ENCODE measurements at regions not wholly inside any gene's neighbourhood (a gene's known extent, or its start where the extent isn't known, plus 50 kb on each side); places are given as distances from the start of the nearest gene placed in this dataset.

DNA sequence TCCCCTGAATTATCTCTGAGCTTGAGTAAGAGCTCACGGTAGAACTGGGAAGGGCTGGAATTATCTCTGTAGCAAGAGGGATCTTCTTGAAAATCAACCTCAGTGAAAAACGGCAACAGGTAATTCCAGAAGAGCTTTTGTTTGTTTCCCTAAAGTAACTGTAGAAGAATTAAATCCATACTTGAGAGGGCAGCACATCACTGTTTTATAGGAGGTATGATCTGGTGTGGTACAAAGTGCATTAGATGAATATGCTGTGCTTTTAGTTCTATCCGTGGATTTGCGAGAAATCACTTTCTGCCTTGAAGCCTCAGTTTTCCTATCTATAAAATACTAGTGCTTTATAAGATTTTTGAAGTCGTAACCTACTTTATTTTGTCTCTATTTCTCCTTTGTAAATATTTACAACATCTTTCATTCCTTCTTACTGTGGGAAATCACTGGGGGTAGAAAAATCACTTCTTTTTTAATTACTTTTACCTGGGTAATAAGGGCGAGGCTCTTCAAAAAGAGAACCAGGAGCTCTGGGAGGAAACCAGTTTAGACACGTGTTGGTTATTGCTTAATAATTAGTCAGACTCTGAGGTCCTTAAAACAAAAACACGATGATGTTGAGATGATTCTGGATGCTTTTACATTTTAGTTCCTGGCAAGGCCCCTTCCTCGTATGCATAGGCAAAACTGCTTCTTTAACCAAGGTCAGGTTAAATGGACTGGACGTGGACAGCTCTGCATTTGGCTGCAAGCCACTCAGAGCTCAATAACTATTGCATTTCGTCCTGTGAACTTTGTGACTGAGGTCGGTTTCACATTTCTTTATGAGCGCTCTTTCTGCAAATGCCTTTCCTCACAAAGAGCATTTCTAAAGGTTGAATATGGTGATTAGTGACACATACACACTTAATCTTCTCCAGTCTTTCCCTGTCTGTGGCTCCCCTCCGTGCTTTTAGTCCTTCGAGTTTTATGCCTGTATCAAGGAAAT lies 376.1 kb downstream of the BRINP1 start:
- ATAC-seq = no peak
- no peak for TF ChIP-seq OSR1 (CRISPR knock-in tag; IDR thresholded peaks at IDR 0.05)
- TF ChIP-seq TCF4 (CRISPR knock-in tag; IDR thresholded peaks at IDR 0.05; ENCODE audit: borderline replicate concordance) = no peak
- TF ChIP-seq, protein P1, sequence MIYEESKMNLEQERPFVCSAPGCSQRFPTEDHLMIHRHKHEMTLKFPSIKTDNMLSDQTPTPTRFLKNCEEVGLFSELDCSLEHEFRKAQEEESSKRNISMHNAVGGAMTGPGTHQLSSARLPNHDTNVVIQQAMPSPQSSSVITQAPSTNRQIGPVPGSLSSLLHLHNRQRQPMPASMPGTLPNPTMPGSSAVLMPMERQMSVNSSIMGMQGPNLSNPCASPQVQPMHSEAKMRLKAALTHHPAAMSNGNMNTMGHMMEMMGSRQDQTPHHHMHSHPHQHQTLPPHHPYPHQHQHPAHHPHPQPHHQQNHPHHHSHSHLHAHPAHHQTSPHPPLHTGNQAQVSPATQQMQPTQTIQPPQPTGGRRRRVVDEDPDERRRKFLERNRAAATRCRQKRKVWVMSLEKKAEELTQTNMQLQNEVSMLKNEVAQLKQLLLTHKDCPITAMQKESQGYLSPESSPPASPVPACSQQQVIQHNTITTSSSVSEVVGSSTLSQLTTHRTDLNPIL (CRISPR knock-in tag; IDR thresholded peaks at IDR 0.05; ENCODE audit: low read depth) = no peak

DNA sequence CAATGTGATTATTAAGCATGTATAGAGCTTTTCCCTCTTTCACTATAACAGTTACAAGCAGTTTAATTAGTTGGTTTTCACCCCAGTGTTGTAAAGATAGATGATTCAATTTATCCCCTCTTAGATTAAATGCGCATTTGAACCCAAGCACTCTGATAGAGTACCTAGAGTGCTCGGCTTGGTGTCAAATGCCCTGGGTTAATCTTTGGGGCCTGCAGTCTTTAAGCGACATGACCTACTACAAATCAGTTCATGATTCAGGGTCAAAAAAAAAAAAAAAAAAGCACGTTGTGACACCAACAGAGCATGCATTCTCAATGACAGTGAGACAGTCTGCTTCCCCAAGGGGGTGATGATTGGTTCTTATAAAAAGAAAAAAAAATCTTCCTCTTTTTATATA lies 375.3 kb downstream of the BRINP1 start:
- no peak for ATAC-seq
- TF ChIP-seq ZFP30 (CRISPR knock-in tag; IDR thresholded peaks at IDR 0.05) (no peak), ARNTL (CRISPR knock-in tag; IDR thresholded peaks at IDR 0.05; ENCODE audit: borderline replicate concordance, low read depth) (no peak), PPARA (CRISPR knock-in tag; IDR thresholded peaks at IDR 0.05; ENCODE audit: borderline replicate concordance) (no peak), CSDC2 (CRISPR knock-in tag; IDR thresholded peaks at IDR 0.05) (no peak), ESRRG (CRISPR knock-in tag; IDR thresholded peaks at IDR 0.05) (no peak), TOX (CRISPR knock-in tag; IDR thresholded peaks at IDR 0.05; ENCODE audit: borderline replicate concordance) (no peak), BACH2 (CRISPR knock-in tag; IDR thresholded peaks at IDR 0.05; ENCODE audit: borderline replicate concordance) (no peak)
- TF ChIP-seq, protein P2, sequence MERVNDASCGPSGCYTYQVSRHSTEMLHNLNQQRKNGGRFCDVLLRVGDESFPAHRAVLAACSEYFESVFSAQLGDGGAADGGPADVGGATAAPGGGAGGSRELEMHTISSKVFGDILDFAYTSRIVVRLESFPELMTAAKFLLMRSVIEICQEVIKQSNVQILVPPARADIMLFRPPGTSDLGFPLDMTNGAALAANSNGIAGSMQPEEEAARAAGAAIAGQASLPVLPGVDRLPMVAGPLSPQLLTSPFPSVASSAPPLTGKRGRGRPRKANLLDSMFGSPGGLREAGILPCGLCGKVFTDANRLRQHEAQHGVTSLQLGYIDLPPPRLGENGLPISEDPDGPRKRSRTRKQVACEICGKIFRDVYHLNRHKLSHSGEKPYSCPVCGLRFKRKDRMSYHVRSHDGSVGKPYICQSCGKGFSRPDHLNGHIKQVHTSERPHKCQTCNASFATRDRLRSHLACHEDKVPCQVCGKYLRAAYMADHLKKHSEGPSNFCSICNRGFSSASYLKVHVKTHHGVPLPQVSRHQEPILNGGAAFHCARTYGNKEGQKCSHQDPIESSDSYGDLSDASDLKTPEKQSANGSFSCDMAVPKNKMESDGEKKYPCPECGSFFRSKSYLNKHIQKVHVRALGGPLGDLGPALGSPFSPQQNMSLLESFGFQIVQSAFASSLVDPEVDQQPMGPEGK (CRISPR knock-in tag; IDR thresholded peaks at IDR 0.05; ENCODE audit: borderline replicate concordance) = no peak
- TF ChIP-seq, protein P3, sequence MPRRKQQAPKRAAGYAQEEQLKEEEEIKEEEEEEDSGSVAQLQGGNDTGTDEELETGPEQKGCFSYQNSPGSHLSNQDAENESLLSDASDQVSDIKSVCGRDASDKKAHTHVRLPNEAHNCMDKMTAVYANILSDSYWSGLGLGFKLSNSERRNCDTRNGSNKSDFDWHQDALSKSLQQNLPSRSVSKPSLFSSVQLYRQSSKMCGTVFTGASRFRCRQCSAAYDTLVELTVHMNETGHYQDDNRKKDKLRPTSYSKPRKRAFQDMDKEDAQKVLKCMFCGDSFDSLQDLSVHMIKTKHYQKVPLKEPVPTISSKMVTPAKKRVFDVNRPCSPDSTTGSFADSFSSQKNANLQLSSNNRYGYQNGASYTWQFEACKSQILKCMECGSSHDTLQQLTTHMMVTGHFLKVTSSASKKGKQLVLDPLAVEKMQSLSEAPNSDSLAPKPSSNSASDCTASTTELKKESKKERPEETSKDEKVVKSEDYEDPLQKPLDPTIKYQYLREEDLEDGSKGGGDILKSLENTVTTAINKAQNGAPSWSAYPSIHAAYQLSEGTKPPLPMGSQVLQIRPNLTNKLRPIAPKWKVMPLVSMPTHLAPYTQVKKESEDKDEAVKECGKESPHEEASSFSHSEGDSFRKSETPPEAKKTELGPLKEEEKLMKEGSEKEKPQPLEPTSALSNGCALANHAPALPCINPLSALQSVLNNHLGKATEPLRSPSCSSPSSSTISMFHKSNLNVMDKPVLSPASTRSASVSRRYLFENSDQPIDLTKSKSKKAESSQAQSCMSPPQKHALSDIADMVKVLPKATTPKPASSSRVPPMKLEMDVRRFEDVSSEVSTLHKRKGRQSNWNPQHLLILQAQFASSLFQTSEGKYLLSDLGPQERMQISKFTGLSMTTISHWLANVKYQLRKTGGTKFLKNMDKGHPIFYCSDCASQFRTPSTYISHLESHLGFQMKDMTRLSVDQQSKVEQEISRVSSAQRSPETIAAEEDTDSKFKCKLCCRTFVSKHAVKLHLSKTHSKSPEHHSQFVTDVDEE (CRISPR knock-in tag; IDR thresholded peaks at IDR 0.05) = no peak

DNA sequence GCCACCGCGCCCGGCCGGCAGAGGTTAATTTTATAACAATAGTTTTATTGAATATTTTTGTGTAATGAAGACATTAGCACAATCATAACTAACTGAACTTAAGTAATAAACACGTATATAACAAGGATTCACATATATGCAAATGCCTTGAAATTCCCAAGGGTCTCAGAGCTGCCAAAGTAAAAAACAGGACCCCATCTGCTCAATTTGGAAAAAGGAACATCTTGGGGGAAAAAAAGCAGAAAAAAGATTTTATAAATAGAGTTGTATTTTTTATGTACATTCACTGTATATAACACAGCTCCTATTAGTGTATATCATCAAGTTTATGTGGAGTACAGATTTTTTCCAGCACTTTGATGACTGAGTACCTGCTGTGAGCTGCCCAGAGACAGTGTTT lies 366.7 kb downstream of the BRINP1 start:
- TF ChIP-seq ISL1 (CRISPR knock-in tag; IDR thresholded peaks at IDR 0.05) (no peak), ZNF565 (CRISPR knock-in tag; conservative IDR thresholded peaks at IDR 0.05; ENCODE audit: low read depth) (no peak), ZNF70 (CRISPR knock-in tag; IDR thresholded peaks at IDR 0.05) (no peak), ZFP30 (CRISPR knock-in tag; IDR thresholded peaks at IDR 0.05) (no peak), ZC3H10 (CRISPR knock-in tag; IDR thresholded peaks at IDR 0.05) (no peak)
- TF ChIP-seq, protein P3 (CRISPR knock-in tag; IDR thresholded peaks at IDR 0.05) = no peak
- no peak for ATAC-seq

DNA sequence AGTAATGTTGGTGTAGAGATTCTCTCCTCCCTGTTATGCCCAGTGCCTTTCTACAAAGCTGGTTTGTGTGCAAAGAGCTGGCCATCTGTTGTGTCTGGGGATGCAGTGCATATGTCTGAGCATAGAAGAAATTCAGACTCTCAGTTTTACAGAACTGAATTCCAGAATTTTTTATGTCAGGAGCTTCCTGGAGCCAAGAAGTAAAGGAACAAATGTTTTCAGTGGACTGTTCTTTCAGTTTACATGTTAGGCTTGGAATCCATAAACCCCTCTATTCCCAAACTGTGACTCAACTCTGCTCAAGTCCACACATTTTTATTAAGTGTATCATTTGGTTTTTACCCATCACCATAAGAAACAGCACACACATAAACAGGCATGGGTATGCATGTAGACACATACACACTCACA lies 366.0 kb downstream of the BRINP1 start:
- no peak for ATAC-seq
- no peak for TF ChIP-seq CSDC2 (CRISPR knock-in tag; IDR thresholded peaks at IDR 0.05)
- TF ChIP-seq, protein P1 (CRISPR knock-in tag; IDR thresholded peaks at IDR 0.05; ENCODE audit: low read depth) = no peak
- no peak for TF ChIP-seq TOX (CRISPR knock-in tag; IDR thresholded peaks at IDR 0.05; ENCODE audit: borderline replicate concordance)
- TF ChIP-seq, protein P4, sequence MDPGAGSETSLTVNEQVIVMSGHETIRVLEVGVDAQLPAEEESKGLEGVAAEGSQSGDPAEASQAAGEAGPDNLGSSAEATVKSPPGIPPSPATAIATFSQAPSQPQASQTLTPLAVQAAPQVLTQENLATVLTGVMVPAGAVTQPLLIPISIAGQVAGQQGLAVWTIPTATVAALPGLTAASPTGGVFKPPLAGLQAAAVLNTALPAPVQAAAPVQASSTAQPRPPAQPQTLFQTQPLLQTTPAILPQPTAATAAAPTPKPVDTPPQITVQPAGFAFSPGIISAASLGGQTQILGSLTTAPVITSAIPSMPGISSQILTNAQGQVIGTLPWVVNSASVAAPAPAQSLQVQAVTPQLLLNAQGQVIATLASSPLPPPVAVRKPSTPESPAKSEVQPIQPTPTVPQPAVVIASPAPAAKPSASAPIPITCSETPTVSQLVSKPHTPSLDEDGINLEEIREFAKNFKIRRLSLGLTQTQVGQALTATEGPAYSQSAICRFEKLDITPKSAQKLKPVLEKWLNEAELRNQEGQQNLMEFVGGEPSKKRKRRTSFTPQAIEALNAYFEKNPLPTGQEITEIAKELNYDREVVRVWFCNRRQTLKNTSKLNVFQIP (CRISPR knock-in tag; IDR thresholded peaks at IDR 0.05; ENCODE audit: borderline replicate concordance, low read depth) = no peak
- no peak for TF ChIP-seq ZNF70 (CRISPR knock-in tag; IDR thresholded peaks at IDR 0.05)
- no peak for TF ChIP-seq ZNF8 (CRISPR knock-in tag; IDR thresholded peaks at IDR 0.05)
- TF ChIP-seq BACH2 (CRISPR knock-in tag; IDR thresholded peaks at IDR 0.05; ENCODE audit: borderline replicate concordance) = no peak
